ENCODE measurements at regions not wholly inside any gene's neighbourhood (a gene's known extent, or its start where the extent isn't known, plus 50 kb on each side); places are given as distances from the start of the nearest gene placed in this dataset.

DNA sequence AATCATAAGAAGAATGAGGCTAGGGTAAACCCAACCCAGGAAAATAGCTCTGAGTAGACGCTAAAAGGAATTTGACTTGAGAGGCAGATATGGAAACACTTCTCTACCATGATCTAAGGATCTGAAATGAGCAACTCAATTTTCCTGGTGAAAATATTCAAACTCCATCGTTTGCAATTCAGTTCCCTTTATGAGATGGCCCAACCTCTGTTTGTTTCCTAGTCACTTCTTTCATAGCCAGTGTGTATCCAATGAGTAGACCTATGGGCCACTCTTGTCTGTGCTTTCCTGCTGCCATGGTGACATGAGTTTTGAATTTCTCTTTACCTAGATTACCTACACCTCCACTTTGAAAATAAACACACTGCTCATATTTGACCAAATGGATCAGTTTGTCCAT lies 176.2 kb upstream of the GPRIN3 start:
- in situ Hi-C loops (cut with HindIII; ENCODE audit: low pct_unique_long_range_greater_than_20kb, low sequenced_read_pairs): no loop called here
- no peak for DNase-seq (ENCODE audit: low read depth)

DNA sequence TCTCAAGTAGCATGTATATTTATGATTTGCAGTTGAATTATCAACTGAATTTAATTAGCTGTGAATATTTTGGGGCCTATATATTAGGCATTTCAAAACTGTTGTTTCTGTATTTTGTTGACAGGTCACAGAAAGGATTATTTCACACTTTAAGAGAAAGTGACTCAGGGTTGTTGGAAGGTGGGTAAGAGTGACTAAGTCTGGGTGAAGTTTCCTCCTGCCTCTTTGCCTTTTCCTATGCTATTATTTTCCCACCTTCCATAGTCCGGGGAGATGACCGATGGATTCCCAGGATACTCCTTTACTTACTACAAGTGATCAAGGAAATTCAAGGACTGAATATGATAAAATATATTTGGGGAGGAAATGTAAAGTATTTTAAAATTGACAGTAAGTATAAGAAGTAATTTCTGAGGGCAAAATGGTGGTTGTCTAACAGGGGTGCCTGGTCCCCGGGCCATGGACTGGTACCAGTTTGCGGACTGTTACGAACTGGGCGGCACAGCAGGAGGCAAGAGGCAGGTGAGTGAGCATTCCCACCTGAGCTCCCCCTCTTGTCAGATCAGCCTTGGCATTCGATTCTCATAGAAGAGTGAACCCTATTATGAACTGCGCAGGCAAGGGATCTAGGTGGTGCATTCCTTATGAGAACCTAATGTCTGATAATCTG lies 175.5 kb upstream of the GPRIN3 start:
- in situ Hi-C loops (cut with HindIII; ENCODE audit: low pct_unique_long_range_greater_than_20kb, low sequenced_read_pairs): no loop called here
- DNase-seq (ENCODE audit: low read depth): no peak

DNA sequence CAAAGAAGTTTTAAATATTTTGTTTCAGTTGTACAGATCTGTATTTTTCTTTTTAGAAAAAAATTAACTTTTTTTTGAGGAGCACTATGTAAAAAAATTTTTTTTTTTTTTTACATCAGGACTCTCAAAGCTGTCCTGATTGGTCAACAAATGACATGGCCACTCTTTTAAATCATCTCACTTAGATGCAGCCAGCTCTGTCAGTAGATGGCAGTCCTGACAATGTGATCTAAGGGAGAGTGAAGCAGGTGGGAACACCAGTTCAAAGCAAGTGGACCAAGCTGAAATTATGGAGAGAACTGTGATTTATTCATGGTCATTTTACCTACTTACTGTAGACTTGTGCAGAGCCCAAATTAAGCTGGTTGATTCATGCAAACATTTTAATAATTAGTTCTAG lies 174.7 kb upstream of the GPRIN3 start:
- DNase-seq (ENCODE audit: low read depth): peak; percentile 28
- in situ Hi-C loops (cut with HindIII; ENCODE audit: low pct_unique_long_range_greater_than_20kb, low sequenced_read_pairs): no loop called here

DNA sequence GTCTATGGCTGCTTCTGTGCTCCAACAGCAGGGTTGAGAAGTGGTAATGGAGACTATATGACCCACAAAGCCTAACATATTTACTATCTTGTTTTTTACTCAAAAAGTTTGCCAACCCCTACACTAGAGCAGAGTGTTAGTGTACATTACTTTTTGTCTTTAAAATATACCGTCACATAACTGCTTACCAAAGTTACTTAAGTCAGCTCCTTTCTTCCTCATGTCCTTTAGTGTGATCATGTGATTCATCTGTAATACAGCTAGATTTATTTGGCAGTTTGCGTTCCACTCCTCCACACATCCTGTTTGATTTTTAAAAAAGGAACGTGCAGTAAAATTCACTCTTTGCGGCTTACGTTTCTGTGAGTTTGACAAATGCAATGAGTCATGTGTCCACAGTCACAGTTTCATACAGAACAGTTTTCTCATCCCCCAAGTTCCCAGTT lies 162.4 kb upstream of the GPRIN3 start:
- in situ Hi-C loops (cut with HindIII; ENCODE audit: low pct_unique_long_range_greater_than_20kb, low sequenced_read_pairs): no loop called here
- no peak for DNase-seq (ENCODE audit: low read depth)

DNA sequence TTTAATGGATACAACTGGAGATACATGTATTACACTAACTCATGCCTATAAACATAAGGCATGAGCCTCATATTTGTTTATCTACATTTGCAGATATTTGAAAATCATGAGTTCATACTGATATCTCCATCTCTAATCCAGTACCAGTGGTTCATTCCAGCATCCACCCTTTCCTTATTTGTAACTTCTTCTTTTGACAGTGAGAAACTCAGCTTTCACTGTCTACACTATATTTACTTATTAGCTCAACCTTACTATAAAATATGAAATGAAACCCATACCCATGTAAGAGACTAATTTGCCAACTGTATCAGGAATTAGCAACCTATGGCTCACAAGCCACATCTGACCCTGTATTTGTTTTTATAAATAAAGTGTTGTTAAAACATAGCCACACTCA lies 161.9 kb upstream of the GPRIN3 start:
- in situ Hi-C loops (cut with HindIII; ENCODE audit: low pct_unique_long_range_greater_than_20kb, low sequenced_read_pairs): no loop called here
- no peak for DNase-seq (ENCODE audit: low read depth)

DNA sequence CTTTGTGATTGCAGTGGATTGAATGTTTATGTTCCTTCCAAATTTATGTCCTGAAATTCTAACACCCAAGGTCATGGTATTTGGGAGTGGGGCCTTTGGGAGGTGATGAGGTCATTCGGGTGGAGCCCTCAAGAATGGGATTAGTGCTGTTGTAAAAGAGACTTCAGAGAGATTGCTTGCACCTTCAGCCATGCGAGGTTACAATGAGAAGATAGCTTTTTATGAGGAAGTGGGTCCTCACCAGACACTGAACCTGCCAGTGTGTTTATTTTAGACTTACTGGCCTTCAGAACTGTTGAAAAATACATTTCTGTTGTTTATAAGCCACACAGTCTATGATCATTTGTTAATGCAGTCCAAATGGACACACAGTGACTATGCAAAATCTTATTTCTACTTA lies 161.0 kb upstream of the GPRIN3 start:
- no peak for DNase-seq (ENCODE audit: low read depth)
- in situ Hi-C loops (cut with HindIII; ENCODE audit: low pct_unique_long_range_greater_than_20kb, low sequenced_read_pairs): no loop called here

DNA sequence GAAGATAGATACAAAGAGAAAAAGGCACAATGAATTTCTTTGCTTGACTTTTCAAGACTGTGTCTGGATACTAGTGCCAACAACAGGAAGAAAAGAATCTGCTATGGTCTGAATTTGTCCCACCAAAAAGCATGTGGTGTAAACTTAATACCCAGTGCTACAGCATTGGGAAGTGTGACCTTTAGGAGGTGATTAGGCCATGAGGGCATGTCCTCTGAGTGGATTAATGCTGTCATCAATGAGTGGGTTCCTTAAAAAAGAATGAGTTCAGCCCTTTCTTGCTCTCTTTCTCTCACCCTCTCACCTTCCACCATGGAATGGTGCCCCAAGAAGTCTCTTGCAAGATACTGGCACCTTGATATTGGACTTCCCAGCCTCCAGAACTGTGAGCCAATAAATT lies 155.7 kb upstream of the GPRIN3 start:
- no peak for DNase-seq (ENCODE audit: low read depth)
- in situ Hi-C loops (cut with HindIII; ENCODE audit: low pct_unique_long_range_greater_than_20kb, low sequenced_read_pairs): no loop called here

DNA sequence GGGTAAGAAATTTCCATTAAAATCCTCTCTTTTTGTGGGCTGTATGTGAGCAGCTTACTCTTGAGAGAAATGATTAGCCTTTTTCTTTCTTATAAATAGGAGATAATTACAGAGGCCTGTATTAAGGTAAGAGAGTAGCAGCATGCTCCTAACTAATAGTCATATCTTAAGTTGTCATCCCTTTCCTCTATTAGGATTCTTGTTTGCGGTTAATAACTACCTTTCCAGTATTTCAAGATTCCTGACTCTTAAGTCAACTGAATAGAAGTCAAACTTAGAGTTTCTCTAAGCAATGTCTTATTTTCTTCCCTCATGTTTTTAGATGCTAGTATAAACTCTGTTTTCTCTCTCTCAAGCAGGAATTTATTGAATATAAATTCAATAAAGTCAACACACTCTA lies 139.9 kb upstream of the GPRIN3 start:
- in situ Hi-C loops (cut with HindIII; ENCODE audit: low pct_unique_long_range_greater_than_20kb, low sequenced_read_pairs): no loop called here
- DNase-seq (ENCODE audit: low read depth): no peak

DNA sequence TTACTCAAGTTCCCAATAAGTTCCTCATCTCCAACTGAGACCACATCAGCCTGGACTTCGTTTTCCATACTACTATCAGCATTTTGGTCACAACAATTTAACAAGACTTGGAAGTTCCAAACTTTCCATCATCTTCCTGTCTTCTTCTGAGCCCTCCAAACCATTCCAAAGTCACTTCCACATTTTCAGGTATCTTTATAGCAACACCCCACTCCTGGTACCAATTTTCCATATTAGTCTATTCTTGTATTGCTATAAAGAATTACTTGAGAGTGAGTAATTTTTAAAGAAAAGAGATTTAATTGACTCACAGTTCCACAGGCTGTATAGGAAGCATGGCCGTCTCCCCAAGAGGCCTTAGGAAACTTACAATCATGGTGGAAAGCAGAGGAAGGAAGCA lies 138.6 kb upstream of the GPRIN3 start:
- in situ Hi-C loops (cut with HindIII; ENCODE audit: low pct_unique_long_range_greater_than_20kb, low sequenced_read_pairs): no loop called here
- no peak for DNase-seq (ENCODE audit: low read depth)

DNA sequence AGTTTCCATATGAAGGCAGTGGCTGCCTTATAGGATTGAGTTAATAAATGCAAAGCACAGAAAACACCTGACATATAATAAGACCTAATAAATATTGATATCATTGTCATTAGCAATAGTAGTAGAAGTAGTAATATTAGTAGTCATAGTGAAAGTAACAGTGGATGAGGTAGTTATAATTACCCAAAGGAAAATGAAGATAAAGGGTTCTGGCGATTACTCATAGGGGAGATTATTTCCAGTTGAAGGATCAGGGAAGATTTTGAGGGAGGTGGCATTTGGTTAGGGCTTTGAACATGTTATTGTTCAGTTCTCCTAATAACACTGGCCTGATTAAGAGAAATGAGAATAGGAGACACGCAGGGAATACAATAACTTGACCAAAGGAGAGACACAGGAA lies 131.9 kb upstream of the GPRIN3 start:
- in situ Hi-C loops (cut with HindIII; ENCODE audit: low pct_unique_long_range_greater_than_20kb, low sequenced_read_pairs): no loop called here
- no peak for DNase-seq (ENCODE audit: low read depth)

DNA sequence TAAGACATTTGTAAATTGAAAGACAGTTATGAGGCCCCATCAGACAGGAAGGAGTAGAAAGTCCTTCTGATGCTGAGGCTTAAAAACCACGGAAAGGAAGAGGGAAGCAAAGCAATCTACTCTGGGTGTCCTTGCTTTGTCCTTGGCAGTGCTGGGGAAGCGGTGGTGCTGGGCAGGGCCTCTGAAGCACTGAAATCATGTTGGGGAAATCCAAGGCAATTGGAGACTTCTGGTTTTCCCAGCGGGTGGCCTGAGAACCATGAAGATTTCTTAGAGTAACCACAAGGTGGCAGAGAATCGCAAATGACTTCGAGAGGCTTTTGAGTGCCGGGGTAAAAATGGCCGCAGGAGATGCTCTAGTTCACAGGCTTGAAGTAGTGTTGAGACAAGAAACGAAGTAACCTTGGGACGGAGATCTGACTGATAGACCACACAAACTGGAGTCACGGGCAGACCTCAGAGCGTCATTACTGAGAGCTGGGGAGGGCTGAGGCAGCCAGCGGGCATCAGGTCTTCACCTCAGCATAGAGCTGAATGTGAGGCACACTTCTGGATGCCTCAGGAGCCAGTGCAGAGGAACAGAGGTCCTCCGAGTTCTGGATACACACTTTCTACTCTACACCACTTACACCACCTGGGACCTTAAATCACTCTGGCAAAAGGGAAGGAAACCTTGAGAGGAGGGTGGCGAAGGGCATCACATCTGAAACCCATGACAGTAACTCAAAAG lies 130.7 kb upstream of the GPRIN3 start:
- DNase-seq (ENCODE audit: low read depth): peak; percentile 18
- in situ Hi-C loops (cut with HindIII; ENCODE audit: low pct_unique_long_range_greater_than_20kb, low sequenced_read_pairs): no loop called here

DNA sequence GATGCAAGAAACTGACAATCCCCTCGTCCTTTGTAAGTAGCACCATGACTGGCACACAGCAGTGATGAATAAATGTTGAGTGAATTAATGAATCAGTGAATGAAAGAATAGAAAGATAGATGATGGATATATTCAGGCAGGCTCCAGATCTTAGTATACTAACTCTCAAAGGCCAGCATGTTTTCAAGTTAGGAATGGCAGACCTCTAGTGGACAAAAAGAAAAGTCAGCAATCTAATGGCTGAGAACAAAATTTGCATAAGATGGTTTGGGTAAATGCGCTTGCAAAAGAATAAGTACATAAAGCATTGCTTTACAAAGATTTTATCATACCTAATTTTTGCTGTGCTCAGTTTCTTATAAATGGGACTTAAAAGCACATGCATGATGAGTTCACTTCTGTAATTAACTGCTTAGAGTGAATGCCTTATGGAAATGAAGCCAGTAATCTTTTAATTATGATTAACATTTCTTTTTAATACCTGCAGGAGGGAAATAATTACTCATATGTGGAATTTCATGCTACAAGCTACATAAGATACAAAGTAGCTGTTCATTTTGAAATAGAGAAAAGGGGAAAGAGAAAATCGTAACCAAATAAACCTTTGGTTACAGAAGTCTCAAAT lies 126.9 kb upstream of the GPRIN3 start:
- in situ Hi-C loops (cut with HindIII; ENCODE audit: low pct_unique_long_range_greater_than_20kb, low sequenced_read_pairs): no loop called here
- peak; percentile 23 for DNase-seq (ENCODE audit: low read depth)

DNA sequence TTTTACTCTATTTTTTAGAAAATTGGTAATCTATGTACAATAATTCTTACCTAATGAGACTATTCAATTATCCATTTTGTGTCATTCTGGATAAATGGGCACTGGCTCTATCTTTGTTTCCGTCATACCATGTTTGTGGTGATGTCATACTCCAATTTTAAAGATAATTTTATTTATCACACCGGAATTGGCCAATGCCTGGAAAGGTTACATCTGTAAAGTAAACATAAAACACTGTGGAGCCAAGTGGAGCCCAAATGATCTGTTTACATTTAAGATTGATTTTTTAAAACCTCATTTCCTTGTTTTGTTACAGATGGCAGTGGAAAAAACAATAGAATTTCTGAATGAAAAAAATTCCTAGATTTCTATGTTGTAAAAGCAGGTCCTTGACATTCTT lies 120.2 kb upstream of the GPRIN3 start:
- in situ Hi-C loops (cut with HindIII; ENCODE audit: low pct_unique_long_range_greater_than_20kb, low sequenced_read_pairs): no loop called here
- no peak for DNase-seq (ENCODE audit: low read depth)

DNA sequence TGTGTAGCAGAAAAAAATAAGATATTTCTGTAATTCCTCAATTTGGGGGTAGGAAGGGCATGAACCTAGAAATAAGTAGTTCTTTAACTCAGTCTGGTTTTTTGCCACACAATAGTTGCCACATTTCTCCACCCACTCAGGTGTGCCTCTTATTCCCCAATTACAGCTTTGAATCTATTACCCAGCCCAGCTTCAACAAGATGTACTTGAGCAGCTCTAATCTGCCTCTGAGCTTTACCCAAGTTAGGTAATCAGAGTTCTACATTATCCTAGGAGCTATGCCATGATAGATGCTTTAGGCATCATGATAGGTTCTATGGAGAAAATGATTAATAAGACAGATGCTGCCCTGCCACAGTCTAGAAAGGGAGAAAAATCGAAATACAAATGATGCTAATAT lies 117.4 kb upstream of the GPRIN3 start:
- DNase-seq (ENCODE audit: low read depth): no peak
- in situ Hi-C loops (cut with HindIII; ENCODE audit: low pct_unique_long_range_greater_than_20kb, low sequenced_read_pairs): no loop called here

DNA sequence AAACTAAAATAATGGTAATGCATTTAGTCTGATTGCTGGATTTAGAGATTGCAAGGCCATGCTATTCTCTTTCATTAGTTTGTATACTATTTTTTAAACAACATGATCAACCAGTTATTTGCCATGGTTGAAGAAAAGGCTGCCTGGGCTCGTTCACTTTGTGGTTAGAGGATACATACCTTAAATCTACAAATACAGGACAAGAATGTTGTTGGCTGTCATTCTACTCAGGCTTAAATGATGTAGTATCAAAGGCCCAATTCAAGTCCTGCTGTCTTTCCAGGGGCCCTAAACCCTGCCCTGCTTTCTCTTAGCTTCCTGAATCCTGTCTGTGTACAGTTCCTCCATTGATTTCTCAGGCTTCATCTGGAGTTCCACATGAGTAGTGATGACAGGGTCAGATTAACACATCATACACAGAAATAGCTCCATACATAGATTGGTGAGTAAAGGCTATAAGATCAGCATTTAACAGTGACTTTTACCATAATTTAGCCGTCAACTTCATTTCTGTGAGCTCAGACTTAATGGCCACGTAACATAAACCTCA lies 114.9 kb upstream of the GPRIN3 start:
- in situ Hi-C loops (cut with HindIII; ENCODE audit: low pct_unique_long_range_greater_than_20kb, low sequenced_read_pairs): no loop called here
- DNase-seq (ENCODE audit: low read depth): no peak

DNA sequence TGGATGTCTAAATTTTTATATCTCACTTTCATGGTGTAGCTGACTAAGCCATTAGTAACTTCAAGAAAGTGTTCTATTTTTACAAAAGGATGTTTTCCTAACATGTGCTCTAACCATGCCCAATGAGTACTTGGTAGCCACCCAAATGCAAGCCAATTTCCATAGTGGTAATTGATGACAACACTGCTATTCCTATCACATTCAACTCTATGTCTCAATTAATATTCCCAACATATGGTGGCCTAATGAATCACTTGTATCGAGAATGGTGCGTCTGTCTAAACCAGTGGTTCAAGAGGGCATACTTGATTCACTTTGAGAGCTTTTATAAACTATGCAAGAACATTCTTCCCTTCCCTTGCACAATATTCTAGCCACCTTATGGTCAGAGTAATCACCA lies 112.9 kb upstream of the GPRIN3 start:
- in situ Hi-C loops (cut with HindIII; ENCODE audit: low pct_unique_long_range_greater_than_20kb, low sequenced_read_pairs): no loop called here
- DNase-seq (ENCODE audit: low read depth): no peak

DNA sequence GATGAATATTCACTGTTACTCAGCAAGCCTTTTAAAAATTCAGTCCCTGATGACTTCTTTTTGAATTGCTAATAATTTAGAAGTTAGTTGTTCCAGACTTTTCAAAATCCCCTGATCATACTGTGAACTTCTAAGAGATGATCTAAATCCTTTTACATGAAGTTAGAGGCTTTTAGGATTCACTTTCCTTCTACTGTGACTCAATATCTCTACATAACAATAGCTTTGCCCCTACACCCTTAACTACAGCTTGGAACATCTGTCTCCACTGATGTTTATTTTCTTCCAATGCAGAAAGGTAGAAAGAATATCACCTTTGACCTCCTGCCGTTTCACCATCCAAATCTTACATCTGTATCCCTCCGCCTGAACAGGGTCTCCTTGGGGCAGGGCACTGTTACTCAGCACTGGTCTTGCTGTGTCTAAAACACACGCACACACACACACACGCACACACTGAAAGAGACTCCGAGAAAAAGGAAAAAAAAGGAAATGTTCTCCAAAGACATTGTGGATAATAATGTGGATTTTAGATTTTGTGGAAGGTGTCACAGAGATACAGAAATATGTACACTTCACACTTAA lies 111.6 kb upstream of the GPRIN3 start:
- no peak for DNase-seq (ENCODE audit: low read depth)

DNA sequence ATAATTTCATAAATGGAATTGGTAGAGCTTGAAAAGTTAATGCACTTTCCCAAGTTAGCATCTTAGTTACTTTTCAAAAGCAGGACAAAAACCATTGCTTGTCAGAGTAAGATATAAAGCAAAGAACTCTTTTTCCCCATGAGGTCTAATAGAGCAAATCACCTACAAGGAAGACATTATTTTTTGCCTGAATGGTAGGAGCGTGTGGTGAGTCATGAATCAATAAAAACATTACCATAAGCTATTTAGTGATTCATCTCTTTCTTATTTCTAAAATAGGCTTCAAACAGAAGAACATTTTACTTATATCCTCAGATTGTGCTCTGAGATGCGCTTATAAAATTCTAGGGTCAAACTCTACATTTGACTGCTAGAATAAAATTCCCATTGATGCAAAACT lies 109.4 kb upstream of the GPRIN3 start:
- no peak for DNase-seq (ENCODE audit: low read depth)
- in situ Hi-C loops (cut with HindIII; ENCODE audit: low pct_unique_long_range_greater_than_20kb, low sequenced_read_pairs): no loop called here

More for the DNA sequence above, 111.6 kb upstream of the GPRIN3 start:
- in situ Hi-C loops (cut with HindIII; ENCODE audit: low pct_unique_long_range_greater_than_20kb, low sequenced_read_pairs): no loop called here

DNA sequence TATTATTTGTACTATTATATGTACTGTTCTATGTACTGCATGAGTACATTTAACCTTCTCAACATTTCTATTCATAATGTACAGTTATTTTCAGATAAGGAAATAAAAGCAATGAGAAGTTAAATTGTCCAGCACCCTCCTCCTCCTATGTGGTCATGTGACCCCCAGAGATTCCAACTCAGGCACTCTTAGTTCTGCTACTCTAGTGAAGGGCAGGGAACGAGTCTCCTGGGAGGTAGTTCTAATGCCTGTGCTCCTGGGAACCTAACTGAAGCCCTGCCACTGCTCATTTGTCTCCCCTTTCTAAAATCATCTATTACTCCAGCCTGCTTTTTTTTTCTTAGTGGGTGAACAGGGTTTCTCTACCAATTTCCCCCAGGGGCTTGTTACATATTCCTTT lies 105.9 kb upstream of the GPRIN3 start:
- in situ Hi-C loops (cut with HindIII; ENCODE audit: low pct_unique_long_range_greater_than_20kb, low sequenced_read_pairs): no loop called here
- DNase-seq (ENCODE audit: low read depth): no peak

All from Caki2 (cell line).